ENCODE measurements at regions not wholly inside any gene's neighbourhood (a gene's known extent, or its start where the extent isn't known, plus 50 kb on each side); places are given as distances from the start of the nearest gene placed in this dataset.

DNA sequence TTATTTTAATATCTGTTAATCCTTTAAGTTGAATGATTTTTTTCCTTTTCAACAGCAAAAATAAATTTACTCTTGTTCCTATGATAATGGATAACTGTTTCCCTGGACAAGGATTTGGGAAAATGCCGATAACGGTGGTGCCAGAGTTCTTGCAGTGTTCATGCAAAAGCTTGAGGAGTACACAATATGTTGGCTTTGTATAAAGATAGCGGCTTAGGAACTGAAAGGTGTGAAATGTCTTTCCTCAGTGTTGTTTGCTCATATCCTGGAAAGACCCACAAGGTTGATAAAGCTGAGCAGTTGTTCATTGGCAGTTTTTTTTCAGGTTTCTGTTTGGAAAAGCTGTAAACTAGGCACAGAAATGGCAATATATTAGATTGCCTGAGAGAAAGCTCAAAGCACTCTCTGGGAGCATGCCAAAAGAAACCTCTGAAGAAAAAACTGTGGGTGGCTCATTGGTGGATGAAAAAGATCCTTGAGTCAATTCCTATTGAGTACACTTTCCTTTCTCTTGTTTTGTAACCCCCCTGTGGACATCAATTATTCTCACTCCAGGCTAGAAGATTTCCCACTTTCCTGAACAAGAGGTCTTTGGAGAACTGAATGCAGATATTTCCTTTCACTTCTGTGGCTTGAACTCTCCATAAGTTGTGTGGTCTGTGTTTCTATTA lies 117.2 kb upstream of the RGMB start:
- Mint-ChIP-seq H3K4me3 (ENCODE audit: unreplicated experiment) (no peak overlapping the region), H3K27ac (ENCODE audit: unreplicated experiment) (peak overlapping the region; percentile 20), H3K9me3 (ENCODE audit: unreplicated experiment) (no peaks in the 10 kb centered on the region), H3K4me1 (ENCODE audit: unreplicated experiment) (peaks cover 15% of the 10 kb centered on the region), H3K36me3 (ENCODE audit: unreplicated experiment) (no peaks in the 10 kb centered on the region), H3K27me3 (ENCODE audit: unreplicated experiment) (no peaks in the 10 kb centered on the region)
- TF ChIP-seq, protein P1, sequence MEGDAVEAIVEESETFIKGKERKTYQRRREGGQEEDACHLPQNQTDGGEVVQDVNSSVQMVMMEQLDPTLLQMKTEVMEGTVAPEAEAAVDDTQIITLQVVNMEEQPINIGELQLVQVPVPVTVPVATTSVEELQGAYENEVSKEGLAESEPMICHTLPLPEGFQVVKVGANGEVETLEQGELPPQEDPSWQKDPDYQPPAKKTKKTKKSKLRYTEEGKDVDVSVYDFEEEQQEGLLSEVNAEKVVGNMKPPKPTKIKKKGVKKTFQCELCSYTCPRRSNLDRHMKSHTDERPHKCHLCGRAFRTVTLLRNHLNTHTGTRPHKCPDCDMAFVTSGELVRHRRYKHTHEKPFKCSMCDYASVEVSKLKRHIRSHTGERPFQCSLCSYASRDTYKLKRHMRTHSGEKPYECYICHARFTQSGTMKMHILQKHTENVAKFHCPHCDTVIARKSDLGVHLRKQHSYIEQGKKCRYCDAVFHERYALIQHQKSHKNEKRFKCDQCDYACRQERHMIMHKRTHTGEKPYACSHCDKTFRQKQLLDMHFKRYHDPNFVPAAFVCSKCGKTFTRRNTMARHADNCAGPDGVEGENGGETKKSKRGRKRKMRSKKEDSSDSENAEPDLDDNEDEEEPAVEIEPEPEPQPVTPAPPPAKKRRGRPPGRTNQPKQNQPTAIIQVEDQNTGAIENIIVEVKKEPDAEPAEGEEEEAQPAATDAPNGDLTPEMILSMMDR (IDR thresholded peaks at IDR 0.05) = no peak
- DNase-seq (ENCODE audit: extremely low spot score, unreplicated experiment) = no peak

GRCh38 chr5:98656796-98657195 lies 116.7 kb upstream of the RGMB start:
- TF ChIP-seq, protein P1 (IDR thresholded peaks at IDR 0.05) = no peak
- Mint-ChIP-seq H3K36me3 (ENCODE audit: unreplicated experiment) (no peaks in the 10 kb centered on the region), H3K27ac (ENCODE audit: unreplicated experiment) (peak overlapping the region; percentile 20), H3K9me3 (ENCODE audit: unreplicated experiment) (no peaks in the 10 kb centered on the region), H3K27me3 (ENCODE audit: unreplicated experiment) (no peaks in the 10 kb centered on the region), H3K4me1 (ENCODE audit: unreplicated experiment) (peaks cover 15% of the 10 kb centered on the region), H3K4me3 (ENCODE audit: unreplicated experiment) (no peak overlapping the region)
- no peak for DNase-seq (ENCODE audit: extremely low spot score, unreplicated experiment)

DNA sequence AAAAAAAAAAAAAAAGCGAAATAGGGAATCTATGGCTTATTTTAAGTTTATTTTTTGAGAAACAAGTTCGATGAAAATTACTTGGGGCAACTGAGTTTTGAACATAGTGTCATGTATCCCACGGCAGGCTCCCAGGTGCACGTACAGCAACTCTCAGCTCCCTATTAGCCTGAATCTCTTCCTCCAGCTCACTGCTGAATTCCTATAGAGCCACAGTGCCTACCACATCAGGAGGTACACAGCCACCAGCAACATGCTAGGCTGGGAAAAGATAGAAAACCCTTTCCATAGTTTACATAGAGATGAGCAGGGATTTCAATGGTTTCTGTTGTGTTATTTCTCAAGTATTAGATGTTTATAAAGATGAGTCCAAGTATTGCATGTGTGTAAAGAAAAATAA lies 115.9 kb upstream of the RGMB start:
- Mint-ChIP-seq H3K27ac (ENCODE audit: unreplicated experiment) (no peak overlapping the region), H3K27me3 (ENCODE audit: unreplicated experiment) (no peaks in the 10 kb centered on the region), H3K36me3 (ENCODE audit: unreplicated experiment) (no peaks in the 10 kb centered on the region), H3K4me3 (ENCODE audit: unreplicated experiment) (no peak overlapping the region), H3K4me1 (ENCODE audit: unreplicated experiment) (peaks cover 15% of the 10 kb centered on the region), H3K9me3 (ENCODE audit: unreplicated experiment) (no peaks in the 10 kb centered on the region)
- no peak for DNase-seq (ENCODE audit: extremely low spot score, unreplicated experiment)
- TF ChIP-seq, protein P1 (IDR thresholded peaks at IDR 0.05) = no peak

DNA sequence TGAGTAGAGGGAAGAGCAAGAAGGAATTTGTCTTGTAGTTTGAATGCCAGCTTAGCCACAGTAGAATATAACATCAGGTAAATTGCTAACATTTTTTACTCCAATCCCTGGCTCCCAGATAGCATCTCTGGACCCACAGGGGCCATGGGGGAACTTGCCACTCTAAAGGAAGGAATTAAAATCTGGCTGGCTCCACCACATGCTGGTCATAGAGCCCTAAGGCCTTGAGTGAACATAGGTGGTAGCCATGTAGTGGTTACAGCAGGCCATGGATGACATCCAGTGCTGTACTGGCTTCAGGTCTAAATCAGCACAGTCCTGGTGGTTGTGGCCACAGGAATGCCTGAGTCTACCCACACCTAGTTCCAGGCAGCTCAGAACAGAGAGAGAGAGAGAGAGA lies 109.9 kb upstream of the RGMB start:
- Mint-ChIP-seq H3K27ac (ENCODE audit: unreplicated experiment) (no peak overlapping the region), H3K36me3 (ENCODE audit: unreplicated experiment) (no peaks in the 10 kb centered on the region), H3K9me3 (ENCODE audit: unreplicated experiment) (peaks cover 12% of the 10 kb centered on the region), H3K4me3 (ENCODE audit: unreplicated experiment) (no peak overlapping the region), H3K27me3 (ENCODE audit: unreplicated experiment) (no peaks in the 10 kb centered on the region), H3K4me1 (ENCODE audit: unreplicated experiment) (no peaks in the 10 kb centered on the region)
- TF ChIP-seq, protein P1 (IDR thresholded peaks at IDR 0.05) = no peak
- no peak for DNase-seq (ENCODE audit: extremely low spot score, unreplicated experiment)

DNA sequence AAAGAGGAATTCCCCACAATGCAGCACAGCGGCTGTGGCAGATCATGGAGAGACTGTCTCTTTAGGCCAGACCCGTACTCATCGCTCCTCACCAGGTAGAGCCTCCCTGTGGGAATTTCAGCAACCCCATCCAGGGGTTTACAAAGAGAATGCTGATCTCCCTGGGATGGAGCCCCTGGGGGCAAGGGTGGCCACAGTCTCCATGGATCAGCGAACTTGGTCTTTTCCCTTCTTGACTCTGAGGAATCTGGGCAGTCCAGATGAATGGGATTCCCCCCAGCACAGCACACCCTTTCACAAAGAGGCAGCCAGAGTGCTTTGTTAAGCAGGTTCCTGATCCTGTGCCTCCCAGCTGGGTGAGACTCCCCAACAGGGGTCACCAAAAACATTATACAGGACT lies 108.7 kb upstream of the RGMB start:
- no peak overlapping the region for H3K4me3 Mint-ChIP-seq (ENCODE audit: unreplicated experiment)
- H3K27me3 Mint-ChIP-seq (ENCODE audit: unreplicated experiment) = no peaks in the 10 kb centered on the region

More for the DNA sequence above, 108.7 kb upstream of the RGMB start:
- Mint-ChIP-seq H3K4me1 (ENCODE audit: unreplicated experiment) (no peaks in the 10 kb centered on the region), H3K36me3 (ENCODE audit: unreplicated experiment) (no peaks in the 10 kb centered on the region), H3K27ac (ENCODE audit: unreplicated experiment) (no peak overlapping the region), H3K9me3 (ENCODE audit: unreplicated experiment) (peaks cover 12% of the 10 kb centered on the region)
- DNase-seq (ENCODE audit: extremely low spot score, unreplicated experiment) = no peak
- TF ChIP-seq, protein P1 (IDR thresholded peaks at IDR 0.05) = no peak

Data from osteocyte (in vitro differentiated cells).